Endothelial cell (in vitro differentiated cells): ENCODE measurements at regions not wholly inside any gene's neighbourhood (a gene's known extent, or its start where the extent isn't known, plus 50 kb on each side); places are given as distances from the start of the nearest gene placed in this dataset.

Source experiments
- DNase-seq: peaks from one replicate; pipeline ENCODE4 v3.0.0; 2021; ENCODE audit warnings: low spot score
- H3K27ac Mint-ChIP-seq: one replicate; pipeline ENCODE4 v1.8.0; 2021; ENCODE audit warnings: mixed read lengths, inconsistent platforms; ENCODE audit not compliant: unreplicated experiment
- H3K27me3 Mint-ChIP-seq: one replicate; pipeline ENCODE4 v1.8.0; 2021; ENCODE audit warnings: mild to moderate bottlenecking, moderate library complexity, mixed read lengths, inconsistent platforms; ENCODE audit not compliant: unreplicated experiment
- H3K36me3 Mint-ChIP-seq: one replicate; pipeline ENCODE4 v1.8.0; 2021; ENCODE audit warnings: mild to moderate bottlenecking, low read depth, mixed read lengths, inconsistent platforms; ENCODE audit not compliant: unreplicated experiment
- H3K4me1 Mint-ChIP-seq: one replicate; pipeline ENCODE4 v1.8.0; 2021; ENCODE audit warnings: mild to moderate bottlenecking, mixed read lengths, inconsistent platforms; ENCODE audit not compliant: unreplicated experiment
- H3K4me3 Mint-ChIP-seq: one replicate; pipeline ENCODE4 v1.8.0; 2021; ENCODE audit warnings: mild to moderate bottlenecking, mixed read lengths, inconsistent platforms; ENCODE audit not compliant: unreplicated experiment
- H3K9me3 Mint-ChIP-seq: one replicate; pipeline ENCODE4 v1.8.0; 2021; ENCODE audit warnings: mixed read lengths, inconsistent platforms; ENCODE audit not compliant: unreplicated experiment
- CTCF ChIP-seq: fragments of 200-600 bp; sonication (generic); IDR thresholded peaks from one replicate; pipeline ENCODE4 v1.5.0; 2021; ENCODE audit warnings: antibody characterized with exemption; ENCODE audit not compliant: unreplicated experiment

GRCh38 chr5:57113481-57113880 is 60.4 kb upstream of the GPBP1 start:
- H3K4me1 Mint-ChIP-seq, result no peaks in the 10 kb centered on the region
- TF ChIP-seq CTCF, result no peak
- no peak for DNase-seq
- no peaks in the 10 kb centered on the region for H3K36me3 Mint-ChIP-seq
- H3K9me3 Mint-ChIP-seq, result no peaks in the 10 kb centered on the region
- no peak overlapping the region for H3K4me3 Mint-ChIP-seq
- no peaks in the 10 kb centered on the region for H3K27me3 Mint-ChIP-seq
- H3K27ac Mint-ChIP-seq, result no peak overlapping the region

GRCh38 chr5:57117596-57117995 is 56.3 kb upstream of the GPBP1 start:
- H3K9me3 Mint-ChIP-seq, result no peaks in the 10 kb centered on the region
- DNase-seq, result no peak

GRCh38 chr5:57119031-57119430 is 54.8 kb upstream of the GPBP1 start:
- H3K4me3 Mint-ChIP-seq, result no peak overlapping the region
- no peaks in the 10 kb centered on the region for H3K36me3 Mint-ChIP-seq
- H3K27ac Mint-ChIP-seq, result no peak overlapping the region
- no peaks in the 10 kb centered on the region for H3K4me1 Mint-ChIP-seq
- no peak for DNase-seq
- TF ChIP-seq CTCF, result no peak
- no peaks in the 10 kb centered on the region for H3K9me3 Mint-ChIP-seq
- H3K27me3 Mint-ChIP-seq, result peaks cover 1% of the 10 kb centered on the region

More at GRCh38 chr5:57117596-57117995, 56.3 kb upstream of the GPBP1 start:
- Mint-ChIP-seq H3K27ac (no peak overlapping the region), H3K36me3 (no peaks in the 10 kb centered on the region), H3K27me3 (peaks cover 1% of the 10 kb centered on the region), H3K4me3 (no peak overlapping the region), H3K4me1 (no peaks in the 10 kb centered on the region)
- TF ChIP-seq CTCF, result no peak

- H3K36me3 Mint-ChIP-seq, result no peaks in the 10 kb centered on the region
- DNase-seq, result no peak
- no peaks in the 10 kb centered on the region for H3K4me1 Mint-ChIP-seq
- TF ChIP-seq CTCF, result no peak
- H3K4me3 Mint-ChIP-seq, result no peak overlapping the region
- no peaks in the 10 kb centered on the region for H3K9me3 Mint-ChIP-seq
- H3K27me3 Mint-ChIP-seq, result peaks cover 1% of the 10 kb centered on the region
- H3K27ac Mint-ChIP-seq, result no peak overlapping the region
These were observed 49.8 kb upstream of the GPBP1 start for GRCh38 chr5:57124014-57124413.
